Left cardiac atrium (tissue), 4 donors: ENCODE measurements at regions not wholly inside any gene's neighbourhood (a gene's known extent, or its start where the extent isn't known, plus 50 kb on each side); places are given as distances from the start of the nearest gene placed in this dataset.
A peak's percentile ranks its signal among the peaks of the same experiment; 100 is the strongest.
"Not testable (repeated sequence)": the region's sequence is repeated elsewhere in the genome, so short reads cannot be mapped to it uniquely, and the experiment has no call there.

Experiments used
- ATAC-seq, 2 donors: fragments of 200-7000 bp; cut with Tn5 transposase; one replicate each; pipeline ENCODE4 v1.9.1; 2020; ENCODE audit warnings: mild to moderate bottlenecking in 2 of 2, moderate library complexity in 2 of 2
- DNase-seq: peaks from one replicate; pipeline ENCODE4 v3.0.0-alpha.2; 2020
- intact Hi-C, 2 donors: fragments of 100-400 bp; cut with DNase I; formaldehyde crosslinking; loops; one replicate each; pipeline versions ENCODE4 v1.14.1 to v1.15.1; 2022 to 2023
- donor health status: DM: no; HTN: yes; CAD: no.
- donor health status: DM: no; HTN: yes; CAD: no; lungs with severe emphysema.
- donor health status: DM: yes; HTN: yes; CAD: no.
- donor health status: Dilated cardiomyopathy.

DNA sequence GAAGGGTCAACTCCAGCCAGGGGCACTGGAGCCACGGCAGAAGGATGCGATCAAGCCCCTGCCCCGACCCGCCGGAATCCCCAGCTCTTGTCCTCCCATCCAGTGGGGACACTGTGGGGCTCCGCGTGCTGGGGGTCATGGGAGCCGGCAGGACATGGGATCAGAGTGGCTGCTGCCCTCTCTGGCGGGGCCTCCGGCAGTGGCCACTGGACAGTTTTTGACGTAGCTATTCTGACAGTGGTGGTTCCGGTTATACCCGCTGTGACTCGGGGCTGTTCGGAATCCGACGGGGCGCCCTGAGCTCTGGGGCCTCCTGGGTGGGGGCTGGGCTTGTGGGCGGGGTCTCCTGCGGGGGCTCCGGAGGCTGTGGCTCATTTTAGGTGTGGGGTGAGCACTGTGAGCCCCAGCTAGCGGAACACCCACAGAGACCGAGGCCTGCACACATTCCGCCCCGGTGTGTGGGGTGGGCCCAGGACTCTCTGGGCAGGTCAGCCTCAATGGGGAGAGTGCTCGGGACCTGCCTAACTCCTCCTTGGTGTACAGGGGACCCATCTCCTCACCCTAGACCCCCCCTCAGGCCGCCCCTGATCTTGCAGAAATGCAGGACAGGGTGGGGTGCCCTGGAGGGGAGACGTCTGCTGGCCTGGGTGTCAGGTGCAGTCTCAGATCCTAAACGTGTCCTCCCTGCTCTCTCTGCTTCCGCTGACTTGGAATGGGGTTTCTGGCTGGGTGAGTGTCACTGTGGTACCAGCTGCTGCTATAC, 374.2 kb downstream of the TMEM121 start:
- intact Hi-C loops = no loop called here
- no peak for ATAC-seq
- no peak for DNase-seq

DNA sequence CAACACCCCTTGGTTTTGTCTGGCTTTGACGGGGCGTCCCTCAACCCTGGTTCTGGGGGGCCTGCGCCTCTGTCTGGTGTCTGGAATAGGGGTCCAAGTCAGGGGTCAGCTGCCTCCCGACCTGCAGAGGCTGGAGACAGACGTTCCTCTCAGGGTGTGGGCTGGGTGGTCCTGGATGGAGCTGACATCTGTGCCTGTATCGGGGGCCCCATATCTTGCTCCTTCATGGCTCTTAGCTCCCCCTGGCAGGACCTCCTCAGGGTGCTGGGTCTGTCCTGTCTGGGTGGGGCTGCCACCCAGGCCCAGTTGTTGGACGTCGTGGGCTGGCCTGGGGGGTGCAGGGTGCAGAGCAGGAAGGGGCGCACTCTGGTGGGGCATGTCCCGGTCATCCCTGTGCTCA, 374.8 kb downstream of the TMEM121 start:
- ATAC-seq (no peak), DNase-seq (no peak)
- intact Hi-C loops = no loop called here

DNA sequence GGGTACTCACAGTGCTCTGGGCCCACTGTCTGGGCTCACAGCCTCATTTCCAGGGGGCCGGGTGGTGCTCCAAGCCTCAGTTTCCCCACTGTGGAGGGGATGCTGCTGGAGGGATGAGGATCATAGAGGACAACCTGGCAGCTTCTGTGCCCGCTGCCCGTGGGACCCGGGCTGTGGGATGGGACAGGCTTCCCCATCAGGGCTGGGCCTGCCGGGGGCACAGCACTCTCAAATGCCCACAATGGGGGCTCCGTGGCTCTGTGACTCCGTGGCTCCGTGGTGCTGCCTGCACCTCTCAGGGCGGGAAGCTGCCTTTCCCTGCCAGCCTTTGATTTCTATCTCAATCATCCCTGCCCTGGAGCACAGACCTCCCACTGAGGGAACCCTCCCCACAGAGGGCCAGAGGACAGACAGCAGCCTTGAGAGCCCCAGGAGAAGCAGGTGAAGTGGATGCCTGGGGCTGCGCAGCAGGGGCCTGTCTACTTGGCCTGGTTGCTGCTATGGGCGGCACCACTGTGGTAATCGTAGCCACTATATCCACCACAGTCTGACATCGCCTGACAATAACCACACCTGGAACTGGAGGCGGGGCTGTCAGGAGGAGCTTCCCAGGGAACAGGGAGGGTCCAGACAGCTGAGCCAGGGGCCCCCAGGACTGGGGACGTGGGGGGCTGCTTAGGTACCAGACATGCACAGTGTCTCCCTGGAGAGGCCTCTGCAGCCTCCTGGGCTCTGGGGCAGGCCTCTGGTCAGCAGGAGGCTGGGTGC, 375.9 kb downstream of the TMEM121 start:
- no peak for DNase-seq
- intact Hi-C loops = no loop called here
- no peak for ATAC-seq

DNA sequence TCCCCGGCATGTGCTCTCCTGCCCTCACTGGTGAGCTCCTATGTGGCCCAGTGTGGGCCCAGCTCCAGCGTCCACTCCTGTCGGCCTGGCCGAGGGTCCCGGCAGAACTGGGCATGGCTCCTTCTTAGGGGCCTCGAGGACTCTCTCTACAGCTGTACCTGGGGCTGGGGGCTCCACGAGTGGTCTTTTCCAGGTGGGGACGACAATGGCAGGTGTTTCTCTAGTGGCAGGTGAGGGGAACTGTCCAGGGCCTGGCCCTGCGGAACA, 376.4 kb downstream of the TMEM121 start:
- ATAC-seq, DNase-seq, intact Hi-C loops: not testable (repeated sequence)

DNA sequence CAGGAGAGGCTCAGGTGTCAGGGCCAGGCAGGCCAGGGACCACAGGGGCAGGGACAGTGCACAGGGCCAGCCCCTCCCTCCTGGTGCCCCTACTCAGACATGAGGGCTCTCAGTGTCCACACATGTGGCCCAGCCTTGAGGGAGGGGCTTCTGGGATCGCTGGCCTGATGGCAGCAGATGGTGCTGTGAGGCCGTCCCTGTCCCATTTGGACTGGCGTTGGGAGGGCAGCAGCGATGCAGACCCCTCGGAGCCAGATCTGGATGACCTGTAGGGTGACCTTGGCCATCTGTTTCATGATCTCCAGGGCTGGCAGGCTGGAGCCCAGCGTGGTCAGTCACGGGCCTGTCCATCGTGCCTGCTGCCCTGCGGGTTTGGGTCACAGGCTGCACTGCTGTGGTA, 377.6 kb downstream of the TMEM121 start:
- DNase-seq = no peak
- no peak for ATAC-seq
- intact Hi-C loops = no loop called here

DNA sequence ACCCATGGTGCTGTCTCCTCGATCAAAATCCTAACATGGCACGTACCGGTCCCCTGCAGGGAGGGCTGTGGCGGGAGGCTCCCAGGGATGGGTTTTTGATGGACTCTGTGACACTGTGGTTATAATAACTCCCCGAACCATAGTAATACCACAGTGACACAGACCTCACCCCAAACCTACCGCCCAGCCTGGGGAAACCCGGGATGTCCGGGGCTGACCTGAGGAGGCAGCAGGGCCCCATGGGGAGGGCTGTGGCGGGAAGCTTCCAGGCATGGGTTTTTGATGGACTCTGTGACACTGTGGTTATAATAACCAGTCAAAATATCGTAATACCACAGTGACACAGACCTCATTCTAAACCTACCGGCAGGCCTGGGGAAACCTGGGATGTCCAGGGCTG, 378.0 kb downstream of the TMEM121 start:
- intact Hi-C loops = no loop called here
- DNase-seq (no peak), ATAC-seq (no peak)

DNA sequence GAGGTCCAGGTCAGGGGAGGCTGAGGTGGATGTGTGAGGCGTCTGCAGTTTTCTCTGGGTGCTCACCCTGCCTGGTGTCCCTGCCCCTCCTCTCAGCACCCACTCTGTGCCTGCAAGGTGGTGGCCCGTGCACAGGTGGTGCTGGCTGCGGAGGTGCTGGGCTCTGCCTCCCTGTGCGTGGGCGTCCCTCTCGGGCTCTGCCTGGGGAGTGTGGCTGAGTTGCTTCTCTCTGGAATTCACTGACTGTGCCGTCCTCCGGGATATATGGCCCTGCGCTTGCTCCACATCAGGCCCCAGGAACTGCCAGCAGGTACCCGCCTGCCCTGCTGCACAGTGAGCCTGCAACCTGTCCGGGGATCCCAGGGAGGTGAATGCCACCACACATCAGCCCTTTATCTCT, 379.1 kb downstream of the TMEM121 start:
- no peak for ATAC-seq
- intact Hi-C loops = no loop called here
- no peak for DNase-seq

DNA sequence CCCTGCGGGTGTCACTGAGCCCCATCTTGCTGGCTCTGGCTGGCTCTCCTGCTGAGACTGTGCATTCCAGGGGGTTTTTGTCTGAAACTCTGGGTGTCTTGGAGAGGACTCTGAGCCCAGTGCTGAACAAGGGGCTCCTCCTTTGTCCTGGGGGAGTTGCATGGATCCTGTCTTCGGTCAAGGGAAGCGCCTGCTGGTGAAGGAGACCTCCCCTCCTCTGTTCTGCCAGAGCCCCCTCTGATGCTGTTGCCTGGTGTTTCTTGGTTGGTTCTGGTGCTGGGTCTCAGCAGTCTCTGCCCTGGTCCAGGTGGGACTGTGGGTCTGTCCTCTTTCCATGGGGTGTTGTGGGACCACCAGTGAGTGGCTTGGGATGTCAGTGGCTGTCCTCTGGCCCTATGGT, 380.9 kb downstream of the TMEM121 start:
- DNase-seq (no peak), ATAC-seq (no peak)
- intact Hi-C loops = no loop called here

DNA sequence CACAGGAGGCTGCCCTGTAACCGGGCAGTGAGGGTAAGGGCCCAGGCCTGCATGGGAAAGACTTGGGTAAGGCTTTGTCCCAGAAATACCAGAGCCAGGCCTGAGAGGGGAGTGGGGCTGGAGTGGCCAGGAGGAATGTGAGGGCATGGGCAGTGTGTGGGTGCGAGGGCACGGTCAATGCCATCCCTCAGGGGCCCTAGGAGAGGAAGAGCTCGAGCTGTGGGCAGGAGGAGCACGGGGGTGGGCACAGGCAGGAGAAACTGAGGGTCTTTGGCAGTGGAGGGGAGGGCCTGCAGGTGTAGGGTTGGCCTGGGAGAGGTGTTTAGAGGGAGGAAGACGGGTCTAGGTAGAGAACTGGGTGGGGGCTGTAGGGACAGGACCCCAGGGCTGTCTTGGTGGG, 381.6 kb downstream of the TMEM121 start:
- no peak for DNase-seq

DNA sequence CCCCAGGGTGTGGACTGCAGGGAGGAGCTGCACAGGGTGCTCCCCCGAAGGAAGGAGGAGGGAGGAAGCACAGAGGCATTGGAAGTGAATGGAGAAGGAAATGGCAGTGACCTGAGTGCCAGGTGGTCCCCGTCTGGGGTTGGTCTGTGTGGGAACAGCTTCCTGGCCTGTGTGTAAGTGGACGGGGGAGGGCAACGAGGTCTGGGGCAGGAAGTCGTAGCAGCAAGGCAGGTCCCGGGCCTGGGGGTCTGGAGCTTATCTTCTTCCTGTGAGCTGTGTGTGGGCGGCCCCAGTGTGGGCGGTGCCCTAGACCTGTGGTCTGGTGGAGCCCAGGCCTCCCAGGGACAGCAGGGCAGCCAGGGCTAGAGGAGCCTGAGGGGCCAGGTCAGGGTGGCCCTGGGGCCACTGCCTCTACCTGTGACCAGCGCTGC, 382.1 kb downstream of the TMEM121 start:
- intact Hi-C loops = no loop called here
- DNase-seq (no peak), ATAC-seq (no peak)

More for the DNA sequence above, 381.6 kb downstream of the TMEM121 start:
- intact Hi-C loops = no loop called here
- ATAC-seq = no peak

DNA sequence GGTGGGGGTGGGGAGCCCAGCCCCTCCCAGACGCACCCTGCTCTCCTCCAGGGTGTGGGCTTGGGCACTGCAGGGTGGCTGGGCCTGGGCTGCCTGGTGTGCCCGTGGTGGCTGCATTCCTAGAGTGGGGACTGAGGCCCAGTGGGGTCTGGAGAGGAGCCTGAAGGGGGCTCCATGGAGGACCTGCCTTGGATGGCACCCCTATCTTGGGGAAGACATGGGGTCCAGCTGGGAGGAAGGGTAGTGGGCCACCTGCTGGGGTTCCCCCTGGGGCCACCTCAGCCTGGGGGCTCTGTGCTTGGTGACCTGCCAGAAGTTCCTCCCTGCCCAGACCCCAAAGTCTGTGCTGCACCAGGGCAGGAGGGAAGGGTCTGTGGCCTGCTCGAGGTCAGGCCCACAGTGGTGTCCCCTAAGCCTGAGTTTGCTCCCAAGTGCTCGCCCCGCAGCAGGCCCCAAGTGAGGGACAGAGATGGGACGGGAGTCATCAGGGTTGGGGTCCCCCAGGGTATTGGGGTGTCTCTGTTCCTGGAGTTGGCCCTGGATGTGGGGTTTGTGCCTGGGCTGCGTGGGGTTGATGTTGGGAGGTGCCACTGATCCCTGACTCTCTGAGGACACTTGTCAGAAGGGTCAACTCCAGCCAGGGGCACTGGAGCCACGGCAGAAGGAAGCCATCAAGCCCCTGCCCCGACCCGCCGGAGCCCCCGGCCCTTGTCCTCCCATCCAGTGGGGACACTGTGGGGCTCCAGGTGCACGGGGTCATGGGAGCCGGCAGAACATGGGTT, 382.9 kb downstream of the TMEM121 start:
- ATAC-seq = no peak
- DNase-seq = no peak
- intact Hi-C loops = no loop called here

DNA sequence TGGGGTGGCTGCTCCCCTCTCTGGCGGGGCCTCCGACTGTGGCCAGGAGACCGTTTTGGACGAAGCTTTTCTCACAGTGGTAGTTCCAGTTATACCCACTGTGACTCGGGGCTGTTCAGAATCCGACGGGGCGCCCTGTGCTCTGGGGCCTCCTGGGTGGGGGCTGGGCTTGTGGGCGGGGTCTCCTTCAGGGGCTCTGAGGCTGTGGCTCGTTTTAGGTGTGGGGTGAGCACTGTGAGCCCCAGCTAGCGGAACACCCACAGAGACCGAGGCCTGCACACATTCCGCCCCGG, 383.4 kb downstream of the TMEM121 start:
- intact Hi-C loops, DNase-seq, ATAC-seq: not testable (repeated sequence)

DNA sequence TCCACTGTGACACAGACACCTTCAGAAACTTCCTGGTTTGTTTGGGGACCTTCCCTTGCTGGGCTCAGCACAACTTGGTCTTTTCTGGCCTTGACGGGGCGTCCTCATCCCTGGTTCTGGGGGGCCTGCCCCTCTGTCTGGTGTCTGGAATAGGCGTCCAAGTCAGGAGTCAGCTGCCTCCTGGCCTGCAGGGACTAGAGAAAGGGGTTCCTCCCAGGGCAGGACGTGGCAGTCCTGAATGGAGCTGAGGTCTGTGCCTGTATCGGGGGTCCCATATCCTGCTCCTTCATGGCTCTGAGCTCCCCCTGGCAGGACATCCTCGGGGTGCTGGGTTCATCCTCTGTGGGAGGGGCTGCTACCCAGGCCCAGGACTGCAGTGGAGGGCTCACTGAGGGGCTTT, 384.0 kb downstream of the TMEM121 start:
- DNase-seq (peak; percentile 11), ATAC-seq (no peak)
- intact Hi-C loops = no loop called here

DNA sequence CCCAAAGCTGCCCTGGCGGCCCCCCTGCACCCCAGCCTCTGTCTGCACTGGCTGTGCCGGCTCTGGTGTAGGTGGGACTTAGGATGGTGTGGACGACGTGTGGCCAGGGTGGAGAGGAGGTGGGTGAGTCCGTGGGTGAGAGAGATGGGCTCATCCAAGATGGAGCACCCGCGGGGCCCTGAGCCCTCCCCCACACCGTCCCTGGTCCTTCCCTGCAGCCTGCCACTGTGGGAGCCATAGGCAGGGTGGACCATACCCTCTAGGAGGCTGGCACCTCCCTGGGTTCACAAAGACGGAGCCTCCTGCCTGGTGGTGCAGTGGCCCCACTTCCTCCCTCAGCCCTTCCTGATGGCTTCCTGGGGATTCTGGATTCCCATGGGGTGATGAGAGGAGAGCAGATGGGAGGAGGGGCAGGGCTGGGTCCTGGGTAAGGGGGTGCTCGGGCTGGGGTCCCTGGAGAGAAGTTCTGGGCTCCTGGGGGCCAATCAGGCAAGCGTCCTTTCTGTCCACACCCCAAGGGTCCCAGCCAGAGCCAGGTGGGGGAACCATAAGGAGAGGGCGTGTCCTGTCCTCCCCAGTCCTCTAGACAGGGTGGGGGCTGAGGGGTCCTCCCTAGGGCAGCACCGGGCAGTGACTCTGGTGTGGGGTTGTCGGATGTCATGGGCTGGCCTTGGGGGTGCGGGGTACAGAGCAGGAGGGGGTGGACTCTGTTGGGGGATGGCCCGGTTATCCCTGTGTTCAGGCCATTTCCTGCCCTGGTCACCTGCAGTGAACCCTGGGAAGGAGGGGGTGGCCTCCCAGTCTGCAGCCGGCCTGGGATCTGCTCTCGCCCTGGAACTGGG, 384.8 kb downstream of the TMEM121 start:
- ATAC-seq (no peak), DNase-seq (peak; percentile 13)
- intact Hi-C loops = no loop called here

DNA sequence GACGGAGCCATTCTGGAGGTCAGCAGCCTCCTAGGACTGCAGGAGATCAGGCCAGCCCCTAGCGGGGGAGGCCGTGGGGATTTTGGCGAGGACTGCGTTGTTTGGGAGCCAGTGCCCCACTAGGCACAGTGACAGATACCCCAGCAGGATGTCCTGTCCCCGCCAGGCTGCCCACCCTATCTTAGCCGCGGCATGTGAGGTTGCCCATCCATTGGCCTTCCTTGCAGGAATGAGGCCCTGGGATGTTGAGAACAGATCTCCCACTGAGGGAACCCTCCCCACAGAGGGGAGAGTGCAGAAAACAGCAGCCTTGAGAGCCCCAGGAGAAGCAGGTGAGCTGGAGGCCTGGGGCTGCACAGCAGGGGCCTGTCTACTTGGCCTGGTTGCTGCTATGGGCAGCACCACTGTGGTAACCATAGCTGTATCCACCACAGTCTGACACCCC, 385.5 kb downstream of the TMEM121 start:
- intact Hi-C loops, ATAC-seq: not testable (repeated sequence)
- peak; percentile 2 for DNase-seq

DNA sequence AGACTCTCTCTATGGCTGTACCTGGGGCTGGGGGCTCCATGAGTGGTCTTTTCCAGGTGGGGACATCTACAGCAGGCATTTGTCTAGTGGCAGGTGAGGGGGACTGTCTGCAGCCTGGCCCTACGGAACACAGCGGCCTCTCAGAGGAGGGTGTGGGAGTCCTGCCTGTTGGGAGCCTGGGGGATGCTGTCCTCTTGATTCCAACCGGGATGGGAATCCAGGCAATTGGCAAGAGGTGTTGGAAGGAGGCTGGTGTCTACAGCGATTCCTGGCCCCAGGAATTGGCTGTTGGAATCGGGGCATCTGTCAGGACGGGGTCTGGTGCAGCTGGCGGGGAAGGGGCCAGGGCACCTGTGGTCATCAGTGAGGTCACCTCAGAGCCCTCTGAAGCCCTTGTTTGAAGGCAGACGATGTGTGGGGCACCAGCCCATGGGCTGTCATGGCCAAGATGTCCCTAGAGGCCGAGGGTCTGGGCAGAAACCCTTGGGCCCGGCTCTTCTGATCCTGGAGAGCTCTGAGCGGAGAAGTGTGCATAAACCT, 386.3 kb downstream of the TMEM121 start:
- no peak for ATAC-seq
- intact Hi-C loops = no loop called here
- DNase-seq = peak; percentile 4

DNA sequence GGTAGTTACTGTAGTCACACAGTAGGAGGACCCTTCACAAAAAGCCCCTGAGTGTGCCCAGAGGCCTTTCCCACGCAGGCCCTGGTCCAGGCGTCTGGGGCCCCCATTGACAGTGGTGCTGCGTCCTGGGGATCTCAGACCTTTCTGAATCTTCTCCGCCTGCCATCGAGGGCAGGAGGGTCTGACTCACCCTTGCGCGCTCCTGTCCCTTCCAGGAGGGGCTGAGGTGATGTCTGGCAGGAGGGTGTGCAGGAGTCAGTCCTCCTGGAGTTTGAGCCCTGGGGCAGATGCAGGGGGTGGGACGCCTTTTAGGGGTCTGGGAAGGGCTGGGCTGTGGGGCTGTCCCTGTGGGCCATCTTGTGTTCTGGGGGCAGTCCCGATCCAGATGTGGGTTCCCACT, 386.8 kb downstream of the TMEM121 start:
- intact Hi-C loops = no loop called here
- DNase-seq (peak; percentile 9), ATAC-seq (no peak)

DNA sequence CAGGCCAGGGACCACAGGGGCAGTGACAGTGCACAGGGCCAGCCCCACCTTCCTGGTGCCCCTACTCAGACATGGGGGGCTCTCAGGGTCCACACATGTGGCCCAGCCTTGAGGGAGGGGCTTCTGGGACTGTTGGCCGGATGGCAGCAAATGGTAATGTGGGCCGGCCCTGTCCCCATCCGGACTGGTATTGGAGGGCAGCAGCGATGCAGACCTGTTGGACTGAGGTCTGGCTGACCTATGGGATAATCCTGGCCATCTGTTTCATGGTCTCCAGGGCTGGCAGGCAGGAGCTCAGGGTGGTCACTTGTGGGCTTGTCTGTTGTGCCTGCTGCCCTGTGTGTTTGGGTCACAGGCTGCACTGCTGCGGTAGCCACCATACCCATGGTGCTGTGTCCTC, 387.5 kb downstream of the TMEM121 start:
- DNase-seq (no peak), ATAC-seq (no peak)
- intact Hi-C loops = no loop called here

DNA sequence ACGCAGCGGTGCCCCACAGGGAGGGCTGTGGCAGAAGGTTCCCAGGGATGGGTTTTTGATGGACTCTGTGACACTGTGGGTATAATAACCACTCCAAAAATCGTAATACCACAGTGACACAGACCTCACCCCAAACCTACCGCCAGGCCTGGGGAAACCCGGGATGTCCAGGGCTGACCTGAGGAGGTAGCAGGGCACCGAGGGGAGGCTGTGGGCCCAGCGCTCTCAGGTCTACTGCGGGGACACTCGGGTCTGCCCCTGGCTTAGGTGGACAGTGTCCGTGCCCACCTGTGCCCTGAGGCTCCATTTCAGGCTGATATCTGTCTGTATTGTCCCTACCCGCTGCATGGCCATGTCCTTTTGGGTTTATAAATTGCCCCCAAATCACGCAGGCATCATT, 387.9 kb downstream of the TMEM121 start:
- ATAC-seq, intact Hi-C loops, DNase-seq: not testable (repeated sequence)
